Stimulated activated naive CD8-positive, alpha-beta T cell treated with anti-CD3 and anti-CD28 coated beads, Interleukin-15, Interleukin-2, amounts not matched to agents 100 U/mL and 50 U/mL, for 24 hours (primary cell): ENCODE measurements at regions not wholly inside any gene's neighbourhood (a gene's known extent, or its start where the extent isn't known, plus 50 kb on each side); places are given as distances from the start of the nearest gene placed in this dataset.

Experiments
- ATAC-seq: fragments of 150-1000 bp; cut with Tn5 transposase; one replicate; pipeline ENCODE4 v1.10.0; 2021
- DNase-seq: peaks from one replicate; pipeline ENCODE4 v3.0.0; 2021

DNA sequence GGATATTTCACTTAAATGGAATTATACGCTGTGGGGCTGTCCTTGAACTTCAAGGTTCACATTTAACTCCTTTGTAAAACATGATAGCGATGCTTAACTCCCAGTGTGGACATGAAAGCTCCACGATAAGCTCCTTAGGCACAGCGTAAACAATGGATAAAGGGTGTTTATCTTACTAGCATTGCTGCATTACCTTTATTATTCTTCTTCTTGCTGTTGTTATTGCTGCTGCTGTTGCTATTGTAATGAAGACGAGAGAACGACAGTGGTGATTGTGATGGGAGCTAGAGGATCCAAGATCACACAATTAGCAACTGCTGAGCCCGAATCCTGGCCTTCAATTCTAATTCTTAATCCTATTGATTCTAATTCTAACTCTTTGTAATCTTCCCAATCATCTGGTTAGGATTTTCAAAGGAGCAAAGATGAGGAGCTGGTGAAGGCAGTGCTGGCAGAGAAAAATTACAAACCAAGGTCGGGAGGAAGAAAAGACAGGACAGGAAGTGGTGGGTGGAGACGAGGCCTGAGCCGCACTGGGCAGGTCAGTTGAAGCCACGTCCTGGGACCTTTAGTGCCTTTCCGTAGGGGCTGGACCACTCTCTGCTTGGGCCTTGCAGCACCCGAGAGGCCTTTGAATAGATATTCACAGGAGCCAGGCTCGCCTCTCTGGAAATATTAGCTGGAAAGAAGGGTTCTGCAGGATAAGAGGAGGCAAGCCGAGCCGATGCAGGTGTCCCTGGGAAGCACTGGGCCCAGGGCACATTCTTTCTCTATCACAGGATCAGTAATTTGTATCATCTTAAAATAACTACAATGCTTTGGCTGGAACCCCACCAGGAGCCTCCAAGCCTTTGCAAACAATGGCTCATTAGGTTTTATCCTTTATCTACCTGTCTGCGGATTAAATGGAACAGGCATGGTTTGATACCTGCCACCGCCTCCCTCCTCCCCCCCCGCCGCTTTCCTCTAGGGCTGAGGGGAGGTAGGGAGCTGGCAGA, 571.6 kb downstream of the AJAP1 start:
- DNase-seq (no peak), ATAC-seq (no peak)

DNA sequence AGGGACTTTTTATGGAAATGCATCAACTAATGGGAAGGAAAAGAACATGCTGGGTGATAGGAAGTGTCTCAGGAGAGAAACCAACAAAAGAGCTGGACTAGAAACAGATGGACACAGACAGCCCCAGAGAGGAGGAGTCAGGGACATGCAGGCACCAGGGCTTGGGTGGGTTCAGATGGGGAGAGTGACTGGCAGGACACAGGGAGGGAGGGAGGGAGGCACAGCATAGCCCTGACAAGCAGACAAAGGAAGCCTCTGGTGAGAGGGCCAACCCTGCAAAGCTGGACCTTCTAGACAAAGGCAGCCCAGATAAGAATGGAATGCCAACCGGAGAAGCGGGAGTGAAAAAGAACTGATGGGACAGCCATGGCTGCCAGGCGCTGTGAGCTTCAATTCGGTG, 568.8 kb downstream of the AJAP1 start:
- DNase-seq (no peak), ATAC-seq (no peak)

DNA sequence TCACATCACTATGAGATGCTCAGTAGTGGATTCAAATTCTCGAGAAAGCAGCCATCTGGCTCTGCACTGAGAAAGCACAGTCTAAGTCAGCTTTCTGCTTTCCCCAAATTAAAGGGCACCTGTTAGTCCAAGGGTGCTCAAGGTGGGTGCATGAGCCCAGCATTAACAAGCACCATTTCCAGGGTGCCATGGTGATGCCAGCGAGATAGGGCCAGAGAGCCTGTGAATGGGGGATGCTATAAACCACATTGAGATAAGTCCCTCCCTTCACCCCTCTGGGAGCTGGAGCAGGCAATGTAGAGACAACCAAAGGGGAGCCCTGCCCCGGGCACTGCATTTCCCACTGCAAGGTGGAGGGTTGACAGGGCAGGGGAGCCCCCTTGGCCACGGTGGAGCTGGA, 568.2 kb downstream of the AJAP1 start:
- ATAC-seq: no peak
- DNase-seq: no peak

DNA sequence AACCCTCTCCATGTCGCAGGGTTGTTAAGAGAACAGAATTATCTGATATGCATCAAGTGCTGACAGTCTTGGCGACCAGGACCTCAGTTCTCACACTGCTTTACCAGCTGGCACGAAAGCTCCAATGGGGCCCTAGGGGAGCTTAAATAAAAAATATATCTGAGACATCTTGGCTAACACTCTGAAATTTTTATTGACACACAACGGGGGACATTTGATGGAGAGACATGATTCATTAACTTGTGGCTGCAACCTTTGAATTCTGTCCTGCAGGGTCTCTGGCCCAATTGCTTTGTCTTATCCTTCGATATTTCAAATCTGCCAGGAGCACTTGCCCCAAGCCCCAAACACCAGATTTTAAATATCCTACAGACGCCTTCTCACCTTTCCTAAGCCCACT, 567.0 kb downstream of the AJAP1 start:
- ATAC-seq: no peak
- no peak for DNase-seq

DNA sequence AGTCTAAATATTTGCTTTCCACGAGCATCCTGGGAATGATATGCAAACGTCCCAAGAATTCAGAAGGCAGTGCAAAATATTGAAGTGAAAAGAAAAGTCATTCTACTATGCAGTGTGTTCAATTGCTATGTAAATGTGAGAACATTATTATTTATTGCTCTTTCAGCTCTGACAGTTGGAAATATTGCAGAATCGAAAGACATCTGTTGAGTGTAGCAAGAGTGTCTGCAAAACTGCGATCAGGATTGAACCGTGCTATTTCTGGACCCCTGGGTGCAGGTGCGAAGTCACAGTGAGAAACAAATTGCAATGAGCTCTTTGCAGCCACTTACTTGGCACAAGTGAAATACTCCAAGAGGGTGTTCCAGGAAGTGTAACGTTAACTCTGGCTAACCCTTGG, 566.4 kb downstream of the AJAP1 start:
- no peak for DNase-seq
- ATAC-seq: no peak

DNA sequence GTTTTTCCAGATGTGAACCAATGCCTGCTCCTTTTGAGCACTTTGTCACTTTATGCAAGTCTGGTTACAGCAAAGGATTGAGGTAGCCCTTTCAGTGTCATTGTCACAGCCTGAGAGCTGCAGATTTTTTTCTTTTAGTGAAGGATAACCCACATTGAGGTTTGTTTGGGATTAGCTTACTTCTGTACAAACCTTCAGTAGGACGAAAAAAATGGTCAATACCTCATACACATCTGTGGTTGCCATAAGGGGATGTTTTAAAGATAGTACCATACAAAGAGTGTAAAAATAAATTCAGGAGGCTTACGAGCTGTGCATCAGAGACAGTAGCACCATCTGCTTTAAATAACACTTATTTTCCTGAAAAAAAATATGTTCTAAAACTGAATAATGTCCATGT, 566.0 kb downstream of the AJAP1 start:
- no peak for ATAC-seq
- DNase-seq: no peak

DNA sequence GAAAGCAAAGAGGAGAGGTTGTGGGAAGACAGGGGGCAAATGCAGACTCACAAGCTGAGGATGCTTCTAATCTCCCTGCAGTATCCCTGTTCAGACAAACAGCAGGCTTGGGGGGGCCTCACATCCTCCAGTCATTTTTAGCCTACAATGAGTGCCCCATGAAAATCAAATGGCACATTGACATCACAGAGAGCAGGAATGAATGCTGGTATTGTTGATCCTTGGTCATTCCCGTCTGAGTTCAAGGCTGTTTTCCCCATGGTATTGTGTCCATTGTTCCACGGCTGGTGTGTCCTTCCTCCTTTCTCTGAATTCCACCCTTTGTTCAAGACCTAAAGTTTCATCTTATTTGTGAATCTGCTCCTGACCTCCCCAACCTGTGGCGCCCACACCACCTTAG, 545.6 kb downstream of the AJAP1 start:
- no peak for DNase-seq
- no peak for ATAC-seq

DNA sequence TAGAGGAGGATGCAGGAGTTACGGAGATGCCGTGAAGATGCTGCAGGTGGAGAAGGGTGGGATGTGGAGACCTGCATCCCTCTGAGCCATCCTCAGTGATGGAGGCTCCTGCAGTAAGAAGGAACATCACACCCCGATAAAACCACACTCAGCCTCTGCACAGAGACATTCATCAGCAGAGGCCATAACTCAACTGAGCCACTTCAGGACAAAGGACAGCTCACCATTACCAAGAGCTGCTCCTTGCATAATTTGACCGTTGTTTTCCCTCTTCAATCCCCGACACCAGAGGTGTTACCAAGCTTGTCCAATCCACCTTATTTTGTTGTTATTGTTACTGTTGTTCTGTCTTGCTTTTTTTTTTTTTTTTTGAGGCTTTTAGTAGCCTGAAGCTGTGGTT, 543.9 kb downstream of the AJAP1 start:
- ATAC-seq: no peak
- no peak for DNase-seq

DNA sequence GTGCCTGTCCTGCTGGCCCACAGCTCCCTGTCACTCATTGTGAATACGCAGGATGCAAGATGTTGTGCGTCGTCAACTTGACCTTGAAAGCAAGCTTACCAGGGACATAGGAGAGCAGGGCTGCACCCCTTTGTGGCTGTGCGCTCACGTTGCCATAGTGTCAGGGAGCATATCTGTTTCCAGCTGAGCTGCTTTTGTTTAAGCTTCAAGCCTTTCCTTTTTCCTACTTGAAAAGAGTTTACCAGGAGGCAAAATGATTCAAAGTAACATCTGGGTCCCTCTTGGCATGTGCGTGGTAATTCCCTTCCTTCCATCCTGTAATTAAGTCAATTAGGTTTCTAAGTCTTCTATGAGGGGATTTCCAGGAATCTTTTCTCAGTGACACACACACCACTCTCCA, 537.1 kb downstream of the AJAP1 start:
- ATAC-seq: no peak
- no peak for DNase-seq

DNA sequence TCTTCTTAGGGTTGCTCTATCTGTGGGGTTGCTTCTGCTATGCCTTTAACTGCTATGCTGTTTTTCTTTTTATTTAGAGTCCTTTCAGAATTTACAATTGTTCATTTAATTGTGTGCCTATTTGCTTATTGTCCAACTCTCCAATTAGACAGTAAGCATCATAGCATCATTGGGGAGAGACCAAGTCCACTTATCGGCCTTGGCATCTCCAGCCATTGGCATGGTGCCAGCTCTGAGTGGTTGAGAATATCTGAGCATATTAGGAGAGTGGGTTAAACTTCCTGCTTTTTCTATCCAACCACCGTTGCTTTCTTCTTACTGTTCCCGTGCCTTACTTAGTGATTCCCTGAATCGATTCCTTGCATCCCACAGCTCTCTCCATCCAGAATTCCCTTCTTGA, 535.0 kb downstream of the AJAP1 start:
- no peak for ATAC-seq
- DNase-seq: no peak

DNA sequence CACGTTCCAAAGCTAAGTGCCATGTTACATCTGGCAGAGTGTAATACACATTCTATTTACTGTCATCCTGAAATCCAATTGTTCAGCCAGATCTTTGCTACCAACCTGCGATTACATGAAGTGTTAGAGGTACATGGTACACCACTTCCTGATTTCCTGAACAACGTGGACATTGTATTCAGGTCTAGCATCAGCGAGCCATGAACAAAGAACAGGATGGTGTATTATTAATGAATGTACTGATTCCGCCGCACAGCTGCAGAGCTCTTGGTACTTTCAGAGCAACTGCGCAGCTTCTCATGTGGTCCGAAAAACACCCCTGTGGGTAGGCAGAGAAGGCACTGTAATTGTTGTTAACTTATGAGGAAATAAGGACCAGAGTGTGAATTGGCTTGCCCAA, 511.4 kb downstream of the AJAP1 start:
- ATAC-seq (no peak), DNase-seq (no peak)

DNA sequence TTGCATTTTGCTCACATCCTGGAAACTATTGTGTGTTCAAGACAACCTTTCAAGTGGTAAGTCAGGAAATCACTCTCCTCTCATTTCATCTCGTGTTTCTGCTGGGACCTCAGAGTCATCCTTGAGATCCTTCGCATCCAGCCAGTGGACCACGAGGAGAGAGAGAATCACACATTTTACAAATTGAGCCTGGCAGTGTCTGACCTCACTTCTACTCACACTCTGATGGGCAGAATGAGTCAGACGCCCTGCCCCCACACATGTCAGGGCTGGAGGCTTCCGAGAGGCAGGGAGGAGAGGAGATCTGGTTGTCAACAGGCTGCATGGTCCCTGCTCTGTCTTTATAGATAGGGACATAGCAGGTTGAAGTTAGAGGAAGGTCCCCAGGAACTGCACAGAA, 509.7 kb downstream of the AJAP1 start:
- DNase-seq: peak; percentile 33
- peak; percentile 77 for ATAC-seq

DNA sequence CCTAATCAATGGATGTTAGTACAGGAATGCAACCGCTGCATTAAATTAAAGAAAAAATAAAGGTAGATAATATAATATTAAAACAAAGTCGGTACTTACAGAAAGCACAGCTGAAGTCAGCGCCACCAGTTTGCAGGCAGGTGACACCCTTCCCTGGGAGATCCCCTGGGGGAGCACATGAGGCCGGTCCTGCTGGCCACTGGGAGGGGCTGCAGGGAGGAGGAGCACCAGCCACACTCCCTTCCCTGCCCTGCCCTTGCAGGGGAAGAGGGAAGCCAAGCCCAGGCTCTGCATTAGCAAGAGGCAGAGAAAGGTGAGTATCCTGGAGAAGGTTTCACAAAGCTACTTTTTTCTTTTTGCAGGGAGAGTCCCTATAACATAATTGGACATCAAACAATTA, 507.0 kb downstream of the AJAP1 start:
- no peak for DNase-seq
- no peak for ATAC-seq

DNA sequence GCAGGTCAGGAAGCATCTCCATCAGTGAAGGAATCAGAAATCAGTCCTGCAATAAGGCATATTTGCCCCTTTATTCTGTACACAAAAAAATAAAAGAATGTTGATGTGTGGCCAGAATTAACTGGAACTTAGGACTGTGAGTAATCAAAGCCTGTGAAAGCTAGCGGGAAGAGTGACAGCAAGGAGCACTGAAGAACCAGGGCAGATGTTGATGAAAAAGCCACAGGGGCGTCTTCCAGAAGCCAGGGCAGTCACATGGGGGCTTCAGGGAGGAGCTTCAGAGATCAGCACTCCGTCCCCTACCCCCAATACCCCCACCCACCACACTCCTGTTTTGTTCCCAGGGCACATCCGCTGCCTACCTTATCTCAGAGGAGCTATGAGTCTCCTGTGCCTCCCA, 502.8 kb downstream of the AJAP1 start:
- no peak for DNase-seq
- no peak for ATAC-seq

DNA sequence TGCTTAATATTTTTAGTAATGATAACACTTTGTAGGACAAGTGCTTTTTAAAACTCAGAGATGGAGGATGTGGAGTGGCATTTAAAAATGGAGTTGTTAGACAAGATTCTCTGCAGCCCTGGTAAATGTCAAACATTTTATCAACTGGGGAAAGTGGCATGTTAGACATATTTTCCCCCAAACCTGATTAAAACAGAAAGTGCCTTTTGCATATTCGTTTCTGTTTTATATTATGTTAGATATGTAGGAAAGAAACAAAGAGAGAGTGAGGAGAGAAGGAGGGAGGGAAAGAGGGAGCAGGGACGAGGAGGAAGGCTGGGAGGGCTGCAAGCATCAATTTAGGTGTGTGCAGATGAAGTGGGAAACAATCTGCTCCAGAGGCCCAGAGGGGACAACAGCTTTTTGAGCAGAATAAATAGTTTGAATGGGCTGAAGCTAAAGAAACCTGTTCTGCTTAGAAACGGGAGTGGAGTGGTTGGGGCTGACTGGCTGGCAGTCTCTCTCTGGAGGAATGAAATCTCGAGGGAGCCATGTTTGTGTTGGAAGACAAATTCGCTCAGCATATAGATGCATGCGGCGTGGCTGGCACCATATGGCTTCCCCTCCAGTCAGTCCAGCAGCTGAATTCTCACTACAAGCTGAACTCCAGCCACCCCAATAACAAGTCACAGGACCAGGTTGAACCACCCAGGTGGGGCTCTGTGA, 502.2 kb downstream of the AJAP1 start:
- ATAC-seq: no peak
- DNase-seq: no peak

DNA sequence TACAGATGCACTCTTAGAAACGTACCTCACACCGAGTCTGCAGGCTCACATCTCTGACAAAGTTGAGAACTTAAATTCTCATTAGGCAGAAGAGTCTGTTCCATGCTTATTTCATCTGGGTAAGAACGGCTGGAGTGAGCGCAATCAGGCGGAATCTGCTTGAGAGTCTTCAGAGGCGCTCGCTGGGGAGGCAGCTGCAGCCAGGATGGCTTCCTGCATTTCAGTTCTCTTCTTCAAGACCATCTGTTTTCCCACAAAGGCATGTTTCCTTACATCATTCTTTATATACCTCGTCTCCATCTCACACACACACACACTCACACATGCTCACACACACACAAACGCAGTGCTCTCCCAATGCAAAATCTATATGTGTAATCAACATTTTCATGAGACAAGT, 497.1 kb downstream of the AJAP1 start:
- DNase-seq (no peak), ATAC-seq (no peak)

DNA sequence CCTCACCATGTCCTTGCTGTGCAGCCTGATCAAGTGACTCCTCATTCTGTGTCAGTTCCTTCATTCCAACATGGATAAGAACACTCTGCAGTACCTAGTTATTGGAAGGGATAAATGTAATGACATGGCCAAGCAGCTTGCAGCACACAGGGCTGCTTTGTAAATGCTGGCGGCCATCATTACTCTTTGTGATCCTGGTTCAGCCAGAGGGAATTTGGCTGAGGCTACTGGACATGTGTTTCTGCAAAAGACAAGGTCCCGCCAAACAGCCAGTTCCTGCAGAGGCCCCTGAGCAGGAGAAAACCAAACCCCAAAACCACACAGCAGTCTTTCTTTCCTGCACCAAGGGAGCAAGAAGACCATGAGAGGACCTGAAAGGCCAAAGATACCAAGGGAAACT, 495.8 kb downstream of the AJAP1 start:
- no peak for DNase-seq
- no peak for ATAC-seq

DNA sequence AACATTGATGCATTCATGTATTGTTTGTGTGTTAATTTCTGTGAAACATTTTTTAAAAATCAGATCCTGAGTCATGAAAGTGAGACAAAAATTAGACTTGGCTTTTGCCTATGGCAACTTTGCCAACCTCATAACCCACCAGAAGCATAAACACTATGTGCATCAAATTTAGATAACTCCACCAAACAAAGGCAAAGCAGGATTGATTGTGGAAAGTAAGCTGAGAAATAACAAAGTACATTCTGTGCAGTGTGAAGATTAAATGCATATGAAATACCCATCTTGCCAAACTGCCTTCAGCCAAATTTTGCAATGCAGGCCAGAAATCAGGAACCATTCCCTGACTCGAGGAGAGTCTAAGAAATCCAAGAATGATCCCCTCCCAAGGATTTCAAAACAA, 493.4 kb downstream of the AJAP1 start:
- DNase-seq (no peak), ATAC-seq (no peak)

DNA sequence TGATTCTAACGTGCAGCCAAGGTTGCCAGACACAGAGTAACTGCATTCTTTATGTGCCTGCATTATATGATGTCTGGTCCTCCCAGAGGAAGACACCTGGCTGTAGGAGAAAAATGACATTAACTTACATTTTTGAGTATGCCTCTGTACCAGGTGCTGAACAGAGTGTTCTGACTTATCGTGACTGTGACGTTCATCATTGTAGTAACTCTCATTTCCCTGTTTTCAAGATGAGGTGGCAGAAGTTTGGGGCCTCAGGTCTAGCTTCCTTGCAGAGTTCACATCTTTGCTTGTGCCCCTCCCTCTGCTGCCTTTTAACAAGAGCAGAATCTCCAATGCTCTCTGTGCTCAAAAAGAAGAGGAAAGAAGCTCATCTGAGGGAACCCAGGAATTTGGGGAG, 488.0 kb downstream of the AJAP1 start:
- DNase-seq: no peak
- no peak for ATAC-seq

DNA sequence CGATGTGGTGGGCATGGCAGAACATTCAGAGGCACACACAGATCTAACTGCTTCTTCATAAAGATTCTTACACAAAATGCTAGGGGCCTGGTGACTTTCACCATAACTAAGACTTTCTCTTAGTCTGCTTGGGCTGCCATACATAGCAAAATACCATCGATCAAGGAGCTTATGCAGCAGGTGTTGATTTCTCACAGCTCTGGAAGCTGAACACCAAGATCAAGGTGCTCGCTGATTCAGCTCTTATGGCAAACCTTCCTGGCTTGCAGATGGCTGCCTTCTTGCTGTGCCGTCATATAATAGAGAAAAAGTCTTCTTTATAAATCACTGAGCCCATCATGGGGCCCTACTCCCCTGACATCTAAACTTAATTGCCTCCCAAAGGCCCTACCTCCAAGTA, 487.3 kb downstream of the AJAP1 start:
- no peak for DNase-seq
- no peak for ATAC-seq

DNA sequence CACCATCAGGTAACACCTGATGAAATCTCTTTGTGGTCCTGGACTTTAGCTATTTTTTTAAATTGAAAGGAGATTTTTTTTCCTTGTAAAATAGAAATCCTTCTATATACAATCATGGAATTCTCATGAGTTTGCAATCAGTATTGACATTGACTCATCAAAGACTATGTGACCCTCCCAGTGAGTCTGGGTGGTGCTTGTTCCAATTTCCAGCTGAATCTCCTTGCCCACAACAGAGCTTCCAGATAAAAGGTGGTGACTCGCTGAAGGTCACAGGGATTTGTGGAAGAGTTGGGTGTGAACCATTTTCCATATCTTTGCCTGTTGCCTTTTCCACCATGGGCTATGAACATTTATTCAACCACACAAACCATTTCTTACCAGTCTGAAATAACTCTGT, 486.6 kb downstream of the AJAP1 start:
- ATAC-seq (no peak), DNase-seq (no peak)

DNA sequence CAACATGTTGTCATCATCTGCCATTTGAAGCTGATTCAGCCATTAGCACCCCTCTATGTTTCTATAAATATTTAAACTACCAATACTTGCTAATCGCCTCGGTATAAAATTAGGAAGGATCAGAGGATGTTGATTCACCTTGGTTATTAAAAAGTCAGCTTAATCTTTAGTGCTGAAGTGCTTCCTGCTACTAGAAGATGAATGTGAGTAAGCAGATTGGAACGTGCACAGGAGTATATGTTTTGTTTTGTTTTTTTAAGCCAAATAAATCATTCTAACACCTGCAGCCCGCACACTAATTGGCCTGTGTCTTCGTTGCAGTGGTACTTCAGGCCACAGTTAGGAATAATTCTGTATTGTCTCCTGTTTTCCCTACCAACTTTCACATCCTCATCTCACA, 485.7 kb downstream of the AJAP1 start:
- DNase-seq (no peak), ATAC-seq (no peak)

DNA sequence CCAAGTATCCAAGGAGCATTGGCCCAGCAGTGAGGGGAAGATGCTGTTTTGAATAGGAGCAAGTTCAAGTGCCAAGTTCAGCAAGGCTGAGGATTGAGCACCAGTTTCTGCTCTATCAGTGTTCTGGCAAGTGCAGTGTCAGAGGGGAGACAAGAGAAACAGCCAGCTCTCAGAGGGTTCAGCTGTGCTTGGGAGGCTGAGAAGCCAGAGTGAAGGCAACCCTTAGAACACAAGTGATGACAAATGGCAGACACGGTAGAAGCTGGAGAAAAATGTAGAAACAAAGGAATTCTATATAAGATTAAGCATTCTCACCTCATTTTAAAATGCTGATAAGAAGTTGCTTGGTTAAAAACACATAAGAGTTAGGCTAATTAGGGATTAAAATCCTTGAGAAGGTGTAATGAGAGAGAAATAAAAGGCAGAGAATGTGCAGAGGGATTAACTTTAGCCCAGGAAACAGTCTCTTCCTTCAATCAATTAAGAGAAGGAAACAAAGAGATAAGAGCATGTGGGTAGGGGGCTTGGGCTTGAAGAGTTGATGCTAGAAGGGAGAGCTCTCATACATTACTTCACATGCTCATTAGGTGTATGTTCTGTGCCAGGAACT, 475.4 kb downstream of the AJAP1 start:
- DNase-seq (no peak), ATAC-seq (no peak)
